Epithelial cell of prostate (primary cell): ENCODE measurements at regions not wholly inside any gene's neighbourhood (a gene's known extent, or its start where the extent isn't known, plus 50 kb on each side); places are given as distances from the start of the nearest gene placed in this dataset.
"Not testable (repeated sequence)": the region's sequence is repeated elsewhere in the genome, so short reads cannot be mapped to it uniquely, and the experiment has no call there.

Experiments used
- DNase-seq: peaks from one replicate; pipeline ENCODE4 v3.0.0-alpha.2; 2011; ENCODE audit warnings: low read depth, low spot score
- H3K27ac ChIP-seq: fragments of 450-650 bp; 2 replicates; pipeline ENCODE4 v1.5.1; 2017; ENCODE audit warnings: mild to moderate bottlenecking

DNA sequence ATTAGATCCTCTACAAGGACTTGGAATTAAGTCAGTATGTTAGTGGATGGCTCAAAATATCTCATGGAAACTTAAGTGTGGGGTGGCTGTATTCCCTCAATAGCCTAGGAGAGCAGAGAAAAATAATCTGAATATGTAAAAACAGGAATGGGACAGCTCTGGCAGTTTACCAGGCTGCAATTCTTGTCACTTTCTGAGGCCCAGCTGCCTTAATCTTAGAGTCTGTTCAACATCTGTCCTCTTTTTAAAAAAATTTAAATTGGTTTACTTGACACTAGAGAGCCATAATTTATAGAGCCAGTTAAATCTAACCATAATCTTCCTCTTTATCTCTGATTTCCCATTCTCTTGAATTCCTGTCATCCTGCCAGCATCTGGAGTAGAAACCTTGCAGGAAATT is 109.2 kb upstream of the CXCL13 start:
- no peak overlapping the region for H3K27ac ChIP-seq
- DNase-seq = no peak

DNA sequence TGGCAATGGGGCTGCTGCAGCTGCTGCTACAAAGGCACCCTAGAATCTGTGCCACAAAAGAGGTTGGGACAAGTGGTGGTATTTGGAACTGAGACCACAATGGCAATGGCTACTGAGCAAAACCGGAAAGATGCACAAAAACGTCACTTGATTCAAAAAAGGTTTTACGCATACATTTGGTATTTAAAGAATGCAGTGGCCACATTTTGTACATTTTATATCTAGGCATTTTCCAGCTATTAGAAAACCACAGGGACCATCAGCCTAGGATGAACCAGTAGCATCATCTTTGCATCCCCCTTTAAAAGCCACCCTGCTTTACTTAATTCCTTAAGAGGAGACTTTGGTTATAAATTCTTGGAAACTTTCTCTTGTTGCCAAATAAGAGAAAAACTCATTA is 104.8 kb upstream of the CXCL13 start:
- no peak overlapping the region for H3K27ac ChIP-seq
- DNase-seq = no peak

DNA sequence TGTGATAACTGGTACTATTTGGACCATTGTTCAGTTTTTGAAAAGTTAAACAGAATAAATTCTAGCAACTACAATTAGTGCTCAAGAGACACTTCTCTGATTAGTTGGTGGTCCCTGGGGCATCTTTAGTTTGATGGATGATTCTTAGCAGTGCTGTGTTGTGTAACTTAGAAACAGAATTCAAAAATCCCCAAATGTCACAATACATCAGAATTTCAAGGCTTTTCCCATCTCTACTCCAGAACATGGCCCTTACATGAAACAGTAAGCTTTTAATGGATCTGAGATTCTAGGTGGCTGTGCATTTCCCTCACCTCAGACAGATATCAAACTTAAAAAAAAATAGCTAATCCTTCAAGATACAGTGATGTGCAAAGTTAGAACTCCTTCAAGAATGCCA is 104.4 kb upstream of the CXCL13 start:
- no peak overlapping the region for H3K27ac ChIP-seq
- DNase-seq = no peak

DNA sequence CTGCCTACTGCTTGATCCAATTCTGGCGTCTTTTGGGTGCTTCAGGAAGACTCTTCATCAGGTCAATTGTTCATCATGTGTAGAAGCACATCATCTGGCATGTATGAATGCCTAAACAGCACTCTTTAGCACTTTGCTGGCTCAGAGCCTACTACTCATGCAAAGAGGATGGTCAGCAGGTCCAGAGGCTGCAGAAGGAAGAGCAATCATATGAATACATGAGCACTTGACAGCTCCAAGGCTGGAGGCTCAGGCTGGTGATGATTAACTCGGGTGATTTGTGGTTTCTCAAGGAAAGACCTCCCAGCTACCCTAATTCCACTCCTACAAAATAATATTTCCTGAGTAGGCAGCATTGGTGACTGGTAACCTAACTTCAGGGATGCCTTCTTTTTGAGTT is 103.8 kb upstream of the CXCL13 start:
- H3K27ac ChIP-seq = no peak overlapping the region
- DNase-seq = no peak

DNA sequence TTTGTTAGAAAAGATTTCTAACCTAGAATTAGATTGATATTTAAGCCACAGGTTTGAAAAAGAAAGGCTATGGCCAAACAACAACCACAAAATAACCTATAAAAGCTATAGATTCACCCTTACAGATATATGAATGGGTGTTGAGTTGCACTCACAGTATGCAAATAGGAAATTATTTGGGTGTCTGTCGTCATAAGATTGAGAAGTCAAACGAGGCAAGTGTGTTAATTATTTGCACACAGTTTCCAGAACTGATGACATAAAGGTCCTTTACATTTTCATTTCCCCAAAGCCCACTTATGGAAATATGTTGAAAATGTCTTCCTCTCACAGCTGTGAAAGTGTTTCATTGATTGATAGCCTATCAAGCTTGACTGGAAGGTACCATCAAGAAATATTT is 101.2 kb upstream of the CXCL13 start:
- no peak overlapping the region for H3K27ac ChIP-seq
- no peak for DNase-seq

DNA sequence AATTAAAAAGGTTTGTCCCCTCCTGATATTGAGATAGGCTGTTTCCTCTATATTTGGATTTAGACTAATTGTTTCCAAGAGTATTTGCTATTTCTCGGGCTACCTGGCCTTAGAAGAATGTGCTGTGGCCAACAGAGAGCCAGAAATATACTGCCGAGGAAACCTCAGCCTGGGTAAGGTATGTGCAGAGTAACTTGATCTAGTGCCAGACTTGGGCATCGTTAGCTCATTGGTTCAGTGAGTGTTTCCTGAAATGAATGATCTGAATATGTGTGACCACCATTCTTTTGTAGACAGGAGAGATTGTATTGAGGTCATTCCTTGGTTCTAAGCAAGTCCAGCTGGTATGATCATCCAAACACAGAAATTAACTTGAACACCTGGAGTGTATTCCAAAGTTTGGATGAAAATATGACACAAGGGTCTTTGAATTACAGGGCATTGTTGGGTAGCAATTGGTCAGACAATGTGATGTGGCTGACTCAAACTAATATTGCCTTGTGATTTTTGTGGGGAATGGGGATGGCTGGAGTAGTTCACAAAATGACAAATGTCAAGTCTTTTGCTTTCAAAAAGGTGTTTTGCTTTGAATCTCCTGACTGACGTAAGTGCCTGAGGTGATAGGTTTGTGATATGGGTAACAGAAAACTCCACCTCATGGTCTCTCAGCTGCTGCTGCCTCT is 100.2 kb upstream of the CXCL13 start:
- H3K27ac ChIP-seq = no peak overlapping the region
- no peak for DNase-seq

DNA sequence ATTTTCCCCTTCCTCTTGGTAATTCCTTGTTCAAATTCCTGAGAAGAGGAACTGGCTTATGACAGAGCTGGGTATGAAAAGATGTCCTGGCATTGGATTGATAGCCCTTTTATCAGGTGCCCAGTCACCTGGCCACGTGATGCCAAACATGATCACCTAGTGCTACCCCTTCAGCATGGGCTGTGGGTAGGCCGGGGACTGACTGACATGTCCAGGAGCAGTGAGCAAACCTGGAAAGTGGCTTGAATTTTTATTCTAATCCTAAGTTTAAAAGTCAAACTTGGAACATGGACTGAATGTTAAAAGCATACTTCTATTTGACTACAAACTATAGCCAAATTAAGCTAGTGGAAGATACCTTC is 99.7 kb upstream of the CXCL13 start:
- DNase-seq = no peak
- no peak overlapping the region for H3K27ac ChIP-seq

DNA sequence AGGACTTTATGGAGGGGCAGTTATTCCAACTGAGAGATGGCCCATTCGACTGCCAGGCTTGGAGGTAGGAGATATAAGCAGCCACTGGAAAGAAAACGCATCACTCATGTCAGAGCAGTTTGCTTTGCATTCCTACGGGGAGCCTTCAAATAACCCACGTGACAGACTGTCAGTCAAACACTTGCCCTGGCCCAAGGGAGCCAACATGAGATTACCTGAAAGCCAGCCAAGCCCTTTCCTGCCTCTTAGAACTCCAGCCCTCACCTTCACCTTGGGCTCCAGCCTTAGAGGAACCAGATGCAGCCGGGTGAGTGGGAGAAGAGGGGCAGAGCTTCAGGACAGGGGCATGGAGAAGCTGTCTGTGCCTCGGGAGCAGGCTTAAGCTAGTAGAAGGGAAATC is 95.3 kb upstream of the CXCL13 start:
- no peak for DNase-seq
- H3K27ac ChIP-seq = no peak overlapping the region

DNA sequence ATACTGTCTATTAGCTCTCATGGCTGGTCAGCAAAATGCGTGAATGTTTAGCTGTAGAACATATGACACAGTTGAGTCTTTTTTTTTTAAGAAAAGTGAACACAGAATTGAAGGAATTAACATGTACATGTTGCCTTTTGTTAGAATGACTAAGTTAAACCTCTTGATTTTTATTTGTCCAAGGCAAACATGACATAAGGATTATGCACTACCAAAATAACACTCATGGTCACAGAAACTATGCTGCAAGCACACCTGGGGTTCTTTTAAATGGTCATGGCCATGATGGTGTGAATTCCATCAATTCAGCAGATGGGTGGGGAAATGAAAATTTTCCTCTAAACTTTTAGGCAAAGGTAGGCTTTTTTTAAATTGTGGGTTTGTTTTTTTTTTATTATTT is 80.1 kb upstream of the CXCL13 start:
- no peak overlapping the region for H3K27ac ChIP-seq
- DNase-seq = peak; percentile 16

DNA sequence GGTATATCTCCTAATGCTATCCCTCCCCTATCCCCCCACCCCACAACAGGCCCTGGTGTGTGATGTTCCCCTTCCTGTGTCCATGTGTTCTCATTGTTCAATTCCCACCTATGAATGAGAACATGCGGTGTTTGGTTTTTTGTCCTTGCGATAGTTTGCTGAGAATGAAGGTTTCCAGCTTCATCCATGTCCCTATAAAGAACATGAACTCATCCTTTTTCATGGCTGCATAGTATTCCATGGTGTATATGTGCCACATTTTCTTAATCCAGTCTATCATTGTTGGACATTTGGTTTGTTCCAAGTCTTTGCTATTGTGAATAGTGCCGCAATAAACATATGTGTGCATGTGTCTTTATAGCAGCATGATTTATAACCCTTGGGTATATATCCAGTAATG is 77.7 kb upstream of the CXCL13 start:
- DNase-seq, H3K27ac ChIP-seq: not testable (repeated sequence)

DNA sequence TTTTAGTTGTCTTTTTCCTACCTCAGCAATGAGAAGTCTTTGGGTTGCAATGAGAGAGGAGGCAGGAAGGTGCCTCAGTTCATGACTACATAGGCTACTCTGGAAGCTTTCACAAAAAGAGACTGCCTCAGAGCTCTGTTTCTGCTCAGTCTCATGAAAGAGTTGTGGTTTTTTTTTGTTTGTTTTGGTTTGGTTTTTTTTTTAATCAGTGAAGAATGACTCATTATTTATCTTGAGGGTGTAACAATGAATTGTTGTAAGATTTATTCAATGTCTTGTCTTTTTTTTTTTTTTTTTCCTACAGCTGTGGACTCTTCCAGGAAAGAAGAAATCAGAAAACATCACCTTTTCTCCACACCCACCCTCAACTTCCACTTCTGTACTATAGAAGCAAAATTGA is 67.5 kb upstream of the CXCL13 start:
- peak overlapping the region; percentile 62 for H3K27ac ChIP-seq
- peak; percentile 69 for DNase-seq

DNA sequence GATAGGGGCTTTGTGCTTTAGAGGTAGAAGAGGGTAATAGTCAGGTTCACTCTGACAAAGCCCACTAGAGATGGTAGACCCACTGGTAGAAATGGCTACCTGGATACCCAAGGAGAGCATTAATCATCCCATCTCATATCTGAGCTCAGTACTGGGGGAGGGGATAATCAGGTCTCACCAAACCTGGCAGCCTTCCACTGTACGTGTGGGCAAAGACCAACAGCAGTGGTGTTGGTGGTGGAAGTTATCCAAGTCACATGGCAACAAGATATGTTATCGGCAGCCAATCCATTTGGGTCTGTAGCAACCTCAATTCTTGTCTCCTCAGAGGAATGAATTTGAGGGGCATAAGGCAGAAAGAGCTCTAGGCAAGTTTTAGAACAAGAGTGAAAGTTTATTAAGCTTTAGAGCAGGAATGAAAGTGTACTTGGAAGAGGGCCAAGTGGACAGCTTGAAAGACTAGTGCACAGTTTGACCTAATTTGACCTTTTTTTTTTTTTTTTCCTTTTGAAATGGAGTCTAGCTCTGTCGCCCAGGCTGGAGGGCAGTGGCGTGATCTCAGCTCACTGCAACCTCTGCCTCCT is 67.0 kb upstream of the CXCL13 start:
- H3K27ac ChIP-seq = peak overlapping the region; percentile 62
- DNase-seq = peak; percentile 55
